Neural progenitor cell (in vitro differentiated cells): ENCODE measurements at regions not wholly inside any gene's neighbourhood (a gene's known extent, or its start where the extent isn't known, plus 50 kb on each side); places are given as distances from the start of the nearest gene placed in this dataset.

Experiments
- DNase-seq: peaks from one replicate; pipeline ENCODE4 v3.0.0-alpha.2; 2016; ENCODE audit warnings: low spot score
- H2AFZ ChIP-seq: fragments of 200-600 bp; sonication (generic); replicated peaks from 2 replicates; pipeline ENCODE4 v1.6.1; 2016; ENCODE audit warnings: antibody characterized with exemption
- H3F3A ChIP-seq: fragments of 200-600 bp; sonication (generic); 2 replicates; pipeline ENCODE4 v1.6.1; 2016; ENCODE audit warnings: antibody characterized with exemption, low read depth
- H3K27ac ChIP-seq: fragments of 200-600 bp; sonication (generic); 2 replicates; pipeline ENCODE4 v1.5.1; 2016; ENCODE audit warnings: mild to moderate bottlenecking
- H3K27me3 ChIP-seq: fragments of 200-600 bp; sonication (generic); 2 replicates; pipeline ENCODE4 v1.6.1; 2016; ENCODE audit warnings: mild to moderate bottlenecking, moderate library complexity
- H3K36me3 ChIP-seq: fragments of 200-600 bp; sonication (generic); 2 replicates; pipeline ENCODE4 v1.5.1; 2016
- H3K4me1 ChIP-seq: fragments of 200-600 bp; sonication (generic); 2 replicates; pipeline ENCODE4 v1.6.1; 2016; ENCODE audit warnings: mixed run types
- H3K4me2 ChIP-seq: fragments of 200-600 bp; sonication (generic); 2 replicates; pipeline ENCODE4 v1.6.1; 2016
- H3K4me3 ChIP-seq: fragments of 200-600 bp; sonication (generic); 2 replicates; pipeline ENCODE4 v1.5.1; 2016
- H3K79me2 ChIP-seq: fragments of 200-600 bp; sonication (generic); 2 replicates; pipeline ENCODE4 v1.6.1; 2016; ENCODE audit warnings: low read depth
- H3K9ac ChIP-seq: fragments of 200-600 bp; sonication (generic); 2 replicates; pipeline ENCODE4 v1.6.1; 2016
- H3K9me3 ChIP-seq: fragments of 200-600 bp; sonication (generic); 2 replicates; pipeline ENCODE4 v1.5.1; 2016; ENCODE audit warnings: low read depth
- H4K20me1 ChIP-seq: fragments of 200-600 bp; sonication (generic); 2 replicates; pipeline ENCODE4 v1.6.1; 2016; ENCODE audit warnings: low read depth
- H3K27ac Mint-ChIP-seq: 3 replicates; pipeline ENCODE4 v1.8.0; 2021; ENCODE audit warnings: mixed read lengths
- H3K27me3 Mint-ChIP-seq: 2 replicates; pipeline ENCODE4 v1.8.0; 2022; ENCODE audit warnings: low read depth, mild to moderate bottlenecking, inconsistent platforms, moderate library complexity, mixed read lengths; ENCODE audit not compliant: insufficient read depth
- H3K36me3 Mint-ChIP-seq: 3 replicates; pipeline ENCODE4 v1.8.0; 2021; ENCODE audit warnings: mixed read lengths
- H3K4me1 Mint-ChIP-seq: 3 replicates; pipeline ENCODE4 v1.8.0; 2021; ENCODE audit warnings: mixed read lengths
- H3K4me3 Mint-ChIP-seq: 3 replicates; pipeline ENCODE4 v1.8.0; 2021; ENCODE audit warnings: mild to moderate bottlenecking, moderate library complexity, mixed read lengths
- H3K9me3 Mint-ChIP-seq: 3 replicates; pipeline ENCODE4 v1.8.0; 2020; ENCODE audit warnings: mixed read lengths
- EZH2 ChIP-seq: fragments of 200-600 bp; sonication (generic); IDR thresholded peaks from 2 replicates; pipeline ENCODE4 v1.6.1; 2017; ENCODE audit warnings: antibody characterized with exemption, mild to moderate bottlenecking, moderate library complexity
- EZH2phosphoT487 ChIP-seq: fragments of 200-600 bp; sonication (generic); IDR thresholded peaks from 2 replicates; pipeline ENCODE4 v1.6.1; 2017; ENCODE audit warnings: antibody characterized with exemption
- TF ChIP-seq, protein P1 (sequence below): fragments of 200-600 bp; sonication (generic); IDR thresholded peaks from 2 replicates; pipeline ENCODE4 v1.5.1; 2017; ENCODE audit warnings: antibody characterized with exemption, mild to moderate bottlenecking

DNA sequence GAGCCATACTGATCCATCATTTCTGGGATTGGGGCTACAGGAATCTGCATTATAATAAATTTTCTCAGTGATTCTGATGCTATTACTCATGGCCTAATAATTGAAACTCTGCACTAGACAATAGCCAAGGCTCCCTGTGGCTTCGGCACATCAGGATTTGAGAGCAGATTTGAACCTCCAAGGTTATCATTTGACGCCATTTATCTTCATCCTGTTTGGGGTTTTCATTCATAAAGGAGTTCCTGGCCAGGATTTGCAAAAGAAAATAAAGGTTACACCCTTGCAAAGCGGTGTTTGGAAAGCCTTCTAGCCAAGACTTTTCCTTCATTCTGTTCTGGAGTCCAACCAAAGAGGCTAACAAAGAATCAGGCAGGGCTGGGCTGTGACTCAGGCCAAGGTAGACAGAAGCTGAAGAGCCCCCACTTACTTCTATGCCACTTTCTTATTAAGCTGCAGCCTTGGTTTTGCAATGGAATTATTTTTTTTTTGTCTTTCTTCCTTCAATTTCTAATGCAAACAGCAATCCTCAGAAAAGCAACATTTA is 330.1 kb downstream of the DHX35 start:
- no peak overlapping the region for H3K4me3 Mint-ChIP-seq
- Histone ChIP-seq H3K4me3 (no peak overlapping the region), H4K20me1 (no peaks in the 10 kb centered on the region), H3K27ac (no peak overlapping the region), H3K9ac (no peak overlapping the region), H3K36me3 (no peaks in the 10 kb centered on the region), H3K9me3 (no peaks in the 10 kb centered on the region), H2AFZ (no peak overlapping the region), H3F3A (no peaks in the 10 kb centered on the region), H3K4me1 (no peaks in the 10 kb centered on the region), H3K27me3 (no peaks in the 10 kb centered on the region), H3K4me2 (no peak overlapping the region), H3K79me2 (no peaks in the 10 kb centered on the region)
- peaks cover 2% of the 10 kb centered on the region for H3K4me1 Mint-ChIP-seq
- H3K27ac Mint-ChIP-seq, result no peak overlapping the region
- H3K27me3 Mint-ChIP-seq, result peaks cover 7% of the 10 kb centered on the region
- peaks cover 11% of the 10 kb centered on the region for H3K9me3 Mint-ChIP-seq
- DNase-seq, result no peak
- TF ChIP-seq, protein P1, sequence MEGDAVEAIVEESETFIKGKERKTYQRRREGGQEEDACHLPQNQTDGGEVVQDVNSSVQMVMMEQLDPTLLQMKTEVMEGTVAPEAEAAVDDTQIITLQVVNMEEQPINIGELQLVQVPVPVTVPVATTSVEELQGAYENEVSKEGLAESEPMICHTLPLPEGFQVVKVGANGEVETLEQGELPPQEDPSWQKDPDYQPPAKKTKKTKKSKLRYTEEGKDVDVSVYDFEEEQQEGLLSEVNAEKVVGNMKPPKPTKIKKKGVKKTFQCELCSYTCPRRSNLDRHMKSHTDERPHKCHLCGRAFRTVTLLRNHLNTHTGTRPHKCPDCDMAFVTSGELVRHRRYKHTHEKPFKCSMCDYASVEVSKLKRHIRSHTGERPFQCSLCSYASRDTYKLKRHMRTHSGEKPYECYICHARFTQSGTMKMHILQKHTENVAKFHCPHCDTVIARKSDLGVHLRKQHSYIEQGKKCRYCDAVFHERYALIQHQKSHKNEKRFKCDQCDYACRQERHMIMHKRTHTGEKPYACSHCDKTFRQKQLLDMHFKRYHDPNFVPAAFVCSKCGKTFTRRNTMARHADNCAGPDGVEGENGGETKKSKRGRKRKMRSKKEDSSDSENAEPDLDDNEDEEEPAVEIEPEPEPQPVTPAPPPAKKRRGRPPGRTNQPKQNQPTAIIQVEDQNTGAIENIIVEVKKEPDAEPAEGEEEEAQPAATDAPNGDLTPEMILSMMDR, result no peak
- TF ChIP-seq EZH2phosphoT487 (no peak), EZH2 (no peak)
- no peaks in the 10 kb centered on the region for H3K36me3 Mint-ChIP-seq

DNA sequence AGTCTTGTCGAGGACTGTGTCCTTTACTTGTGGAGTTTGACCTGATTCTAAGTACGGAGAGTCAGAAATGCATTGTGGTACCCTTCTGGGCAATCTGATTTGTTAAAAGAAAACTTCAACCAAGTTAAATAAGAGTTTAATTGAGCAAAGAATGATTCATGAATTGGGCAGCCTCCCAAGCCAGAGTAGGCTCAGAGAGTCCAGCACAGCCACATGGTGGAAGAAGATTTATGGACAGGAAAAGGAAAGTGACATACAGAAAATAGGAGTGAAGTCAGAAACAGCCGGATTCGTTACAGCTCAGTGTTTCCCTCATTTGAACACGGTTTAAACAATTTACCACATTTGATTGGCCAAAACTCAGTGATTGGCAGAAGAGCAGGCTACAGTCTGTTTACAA is 329.2 kb downstream of the DHX35 start:
- Histone ChIP-seq H3K27me3 (no peaks in the 10 kb centered on the region), H2AFZ (no peak overlapping the region), H3K9me3 (no peaks in the 10 kb centered on the region), H3K36me3 (no peaks in the 10 kb centered on the region), H3K4me3 (no peak overlapping the region), H3K27ac (no peak overlapping the region), H3K4me1 (no peaks in the 10 kb centered on the region), H3K79me2 (no peaks in the 10 kb centered on the region), H4K20me1 (no peaks in the 10 kb centered on the region), H3K4me2 (no peak overlapping the region), H3F3A (no peaks in the 10 kb centered on the region), H3K9ac (no peak overlapping the region)
- no peak for DNase-seq
- H3K4me1 Mint-ChIP-seq, result peaks cover 2% of the 10 kb centered on the region
- TF ChIP-seq EZH2 (no peak), EZH2phosphoT487 (no peak)
- TF ChIP-seq, protein P1, result no peak
- no peak overlapping the region for H3K4me3 Mint-ChIP-seq
- no peaks in the 10 kb centered on the region for H3K36me3 Mint-ChIP-seq
- H3K27ac Mint-ChIP-seq, result no peak overlapping the region
- peaks cover 7% of the 10 kb centered on the region for H3K27me3 Mint-ChIP-seq
- H3K9me3 Mint-ChIP-seq, result peaks cover 18% of the 10 kb centered on the region

DNA sequence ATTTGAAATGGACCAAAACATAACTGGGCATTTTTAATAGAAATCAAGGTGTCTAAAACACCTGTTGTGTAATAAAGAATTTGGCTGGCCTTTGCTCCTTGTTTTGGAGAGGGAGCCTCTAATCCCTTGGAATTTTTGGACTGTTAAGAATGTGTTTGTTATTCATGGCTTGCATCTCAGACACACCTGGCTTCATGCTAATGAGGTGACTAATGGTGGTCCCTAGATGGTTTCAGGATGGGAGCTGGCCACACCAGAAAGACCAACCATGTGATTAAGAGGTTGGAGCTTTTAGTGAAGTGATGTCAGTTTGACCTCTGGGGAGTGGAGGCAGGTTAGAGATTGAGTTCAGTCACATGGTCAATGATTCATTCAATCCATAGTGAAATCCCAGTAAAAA is 328.4 kb downstream of the DHX35 start:
- Histone ChIP-seq H3K4me3 (no peak overlapping the region), H3K4me1 (no peaks in the 10 kb centered on the region), H3K27ac (no peak overlapping the region), H3K9ac (no peak overlapping the region), H3K4me2 (no peak overlapping the region), H4K20me1 (no peaks in the 10 kb centered on the region), H3K9me3 (no peaks in the 10 kb centered on the region), H3F3A (no peaks in the 10 kb centered on the region), H3K27me3 (no peaks in the 10 kb centered on the region), H3K36me3 (no peaks in the 10 kb centered on the region), H3K79me2 (no peaks in the 10 kb centered on the region), H2AFZ (no peak overlapping the region)
- Mint-ChIP-seq H3K36me3 (no peaks in the 10 kb centered on the region), H3K4me1 (peaks cover 2% of the 10 kb centered on the region), H3K27me3 (peaks cover 9% of the 10 kb centered on the region), H3K4me3 (no peak overlapping the region), H3K9me3 (peaks cover 18% of the 10 kb centered on the region), H3K27ac (no peak overlapping the region)
- TF ChIP-seq EZH2phosphoT487 (no peak), EZH2 (no peak)
- TF ChIP-seq, protein P1, result no peak
- DNase-seq, result no peak
